ENCODE measurements at regions not wholly inside any gene's neighbourhood (a gene's known extent, or its start where the extent isn't known, plus 50 kb on each side); places are given as distances from the start of the nearest gene placed in this dataset.
"Not testable (repeated sequence)": the region's sequence is repeated elsewhere in the genome, so short reads cannot be mapped to it uniquely, and the experiment has no call there.

- DNase-seq (ENCODE audit: low spot score): no peak
- TF ChIP-seq CTCF (IDR thresholded peaks at IDR 0.05; ENCODE audit: extremely low read depth, insufficient read depth, missing control alignments): no peak
- in situ Hi-C loops (cut with MboI; ENCODE audit: low pct_unique_long_range_greater_than_20kb, low sequenced_read_pairs, unreplicated experiment): no loop called here
Measured at GRCh38 chr1:121519042-121519755, 334.4 kb downstream of the SRGAP2C start.

GRCh38 chr1:121519756-121520286 lies 335.0 kb downstream of the SRGAP2C start:
- DNase-seq (ENCODE audit: low spot score); in situ Hi-C loops (cut with MboI; ENCODE audit: low pct_unique_long_range_greater_than_20kb, low sequenced_read_pairs, unreplicated experiment): not testable (repeated sequence)

GRCh38 chr1:121522061-121522759 lies 337.4 kb downstream of the SRGAP2C start:
- TF ChIP-seq CTCF (IDR thresholded peaks at IDR 0.05; ENCODE audit: extremely low read depth, insufficient read depth, missing control alignments): no peak
- no peak for DNase-seq (ENCODE audit: low spot score)
- in situ Hi-C loops (cut with MboI; ENCODE audit: low pct_unique_long_range_greater_than_20kb, low sequenced_read_pairs, unreplicated experiment): no loop called here

- in situ Hi-C loops (cut with MboI; ENCODE audit: low pct_unique_long_range_greater_than_20kb, low sequenced_read_pairs, unreplicated experiment); DNase-seq (ENCODE audit: low spot score): not testable (repeated sequence)
Measured at GRCh38 chr1:121523112-121523511, 338.3 kb downstream of the SRGAP2C start.

GRCh38 chr1:121525355-121525754 lies 340.6 kb downstream of the SRGAP2C start:
- DNase-seq (ENCODE audit: low spot score): no peak
- no peak for TF ChIP-seq CTCF (IDR thresholded peaks at IDR 0.05; ENCODE audit: extremely low read depth, insufficient read depth, missing control alignments)
- in situ Hi-C loops (cut with MboI; ENCODE audit: low pct_unique_long_range_greater_than_20kb, low sequenced_read_pairs, unreplicated experiment): no loop called here

- in situ Hi-C loops (cut with MboI; ENCODE audit: low pct_unique_long_range_greater_than_20kb, low sequenced_read_pairs, unreplicated experiment); DNase-seq (ENCODE audit: low spot score): not testable (repeated sequence)
Measured at GRCh38 chr1:121528958-121529357, 344.2 kb downstream of the SRGAP2C start.

- DNase-seq (ENCODE audit: low spot score); in situ Hi-C loops (cut with MboI; ENCODE audit: low pct_unique_long_range_greater_than_20kb, low sequenced_read_pairs, unreplicated experiment): not testable (repeated sequence)
Measured at GRCh38 chr1:121530026-121530425, 345.3 kb downstream of the SRGAP2C start.

GRCh38 chr1:121531747-121532146 lies 347.0 kb downstream of the SRGAP2C start:
- DNase-seq (ENCODE audit: low spot score); in situ Hi-C loops (cut with MboI; ENCODE audit: low pct_unique_long_range_greater_than_20kb, low sequenced_read_pairs, unreplicated experiment): not testable (repeated sequence)

- DNase-seq (ENCODE audit: low spot score); in situ Hi-C loops (cut with MboI; ENCODE audit: low pct_unique_long_range_greater_than_20kb, low sequenced_read_pairs, unreplicated experiment): not testable (repeated sequence)
Measured at GRCh38 chr1:121538148-121538547, 353.4 kb downstream of the SRGAP2C start.
